Peyer's patch (tissue), 4 donors: ENCODE measurements at regions not wholly inside any gene's neighbourhood (a gene's known extent, or its start where the extent isn't known, plus 50 kb on each side); places are given as distances from the start of the nearest gene placed in this dataset.

ENCODE experiments used
- CTCF ChIP-seq, 6 experiments: fragments of 450-650 bp in 4 of 6; fragments of 200-600 bp in 2 of 6; sonication (generic) in 1 of 6; IDR thresholded peaks; one replicate each; pipeline ENCODE4 v1.5.1; 2017 to 2019; ENCODE audit warnings: antibody characterized with exemption in 6 of 6, mild to moderate bottlenecking in 3 of 6, moderate library complexity in 1 of 6
- POLR2A ChIP-seq, 2 donors: fragments of 450-650 bp; IDR thresholded peaks; one replicate each; pipeline ENCODE4 v1.5.1; 2017; ENCODE audit warnings: antibody characterized with exemption in 2 of 2, mild to moderate bottlenecking in 2 of 2, moderate library complexity in 2 of 2

- TF ChIP-seq POLR2A (IDR thresholded peaks at IDR 0.05) (no peak), CTCF (IDR thresholded peaks at IDR 0.05) (no peak)
Observed at GRCh38 chr6:92582211-92582610, 837.1 kb downstream of the EPHA7 start.
